ENCODE measurements at regions not wholly inside any gene's neighbourhood (a gene's known extent, or its start where the extent isn't known, plus 50 kb on each side); places are given as distances from the start of the nearest gene placed in this dataset.

DNA sequence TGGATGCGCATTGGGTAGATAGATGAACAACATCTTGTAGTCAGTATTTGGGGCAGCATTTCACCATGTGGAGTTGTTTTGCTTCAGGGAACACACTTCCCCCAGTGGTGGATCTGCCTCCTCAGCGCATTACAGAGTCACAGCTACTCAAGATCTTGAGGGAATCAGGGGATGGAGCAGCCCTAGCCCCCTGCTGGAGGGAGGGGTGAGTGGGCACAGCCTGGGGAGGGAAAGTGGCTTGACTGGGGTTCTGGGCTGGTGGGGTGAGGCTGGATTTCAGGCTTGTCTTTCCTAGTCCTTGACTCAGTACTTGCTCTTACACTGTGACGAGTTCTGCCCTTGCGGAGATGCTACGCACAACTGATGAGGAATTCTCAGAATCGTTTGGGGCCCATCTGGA, 271.0 kb upstream of the HS6ST1 start:
- no peak for DNase-seq (ENCODE audit: low read depth)
- TF ChIP-seq, protein P1, sequence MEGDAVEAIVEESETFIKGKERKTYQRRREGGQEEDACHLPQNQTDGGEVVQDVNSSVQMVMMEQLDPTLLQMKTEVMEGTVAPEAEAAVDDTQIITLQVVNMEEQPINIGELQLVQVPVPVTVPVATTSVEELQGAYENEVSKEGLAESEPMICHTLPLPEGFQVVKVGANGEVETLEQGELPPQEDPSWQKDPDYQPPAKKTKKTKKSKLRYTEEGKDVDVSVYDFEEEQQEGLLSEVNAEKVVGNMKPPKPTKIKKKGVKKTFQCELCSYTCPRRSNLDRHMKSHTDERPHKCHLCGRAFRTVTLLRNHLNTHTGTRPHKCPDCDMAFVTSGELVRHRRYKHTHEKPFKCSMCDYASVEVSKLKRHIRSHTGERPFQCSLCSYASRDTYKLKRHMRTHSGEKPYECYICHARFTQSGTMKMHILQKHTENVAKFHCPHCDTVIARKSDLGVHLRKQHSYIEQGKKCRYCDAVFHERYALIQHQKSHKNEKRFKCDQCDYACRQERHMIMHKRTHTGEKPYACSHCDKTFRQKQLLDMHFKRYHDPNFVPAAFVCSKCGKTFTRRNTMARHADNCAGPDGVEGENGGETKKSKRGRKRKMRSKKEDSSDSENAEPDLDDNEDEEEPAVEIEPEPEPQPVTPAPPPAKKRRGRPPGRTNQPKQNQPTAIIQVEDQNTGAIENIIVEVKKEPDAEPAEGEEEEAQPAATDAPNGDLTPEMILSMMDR (conservative IDR thresholded peaks at IDR 0.05; ENCODE audit: low read depth, low read length), result no peak
- no peak overlapping the region for H3K4me3 ChIP-seq (ENCODE audit: low read depth, low read length)

DNA sequence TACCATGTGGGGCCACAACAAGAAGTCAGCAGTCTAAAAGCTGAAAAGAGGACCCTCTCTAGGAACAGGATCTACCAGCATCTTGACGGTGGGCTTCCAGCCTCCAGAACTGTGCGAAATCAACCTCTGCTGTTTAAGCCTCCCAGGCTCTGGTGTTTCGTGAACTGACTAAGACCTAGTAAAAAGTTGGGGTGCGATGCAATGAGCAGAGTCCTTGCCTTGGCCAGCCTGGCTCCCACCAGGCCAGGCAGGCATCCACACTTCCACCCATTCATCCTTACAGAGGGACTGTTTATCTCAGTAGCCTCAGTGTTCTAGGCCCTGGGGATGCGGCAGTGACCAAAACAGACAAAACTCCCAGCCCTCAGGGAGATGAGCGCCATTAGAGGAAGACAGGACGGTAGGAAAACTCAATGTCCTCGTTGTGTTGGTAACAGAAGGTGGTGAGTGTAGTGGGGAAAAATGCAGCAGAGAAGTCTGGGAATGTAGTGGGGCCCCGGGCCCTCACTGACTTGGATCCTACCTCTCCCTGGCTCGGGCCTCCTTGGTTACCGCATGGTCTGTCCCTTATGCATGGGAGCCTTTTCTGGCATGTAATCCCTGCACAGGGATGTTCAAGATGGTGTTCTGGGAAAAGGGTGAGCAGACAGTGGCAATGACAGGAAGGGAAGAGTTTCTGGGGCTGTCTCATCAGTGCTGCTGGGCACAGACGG, 271.8 kb upstream of the HS6ST1 start:
- TF ChIP-seq, protein P1 (conservative IDR thresholded peaks at IDR 0.05; ENCODE audit: low read depth, low read length), result no peak
- no peak for DNase-seq (ENCODE audit: low read depth)
- H3K4me3 ChIP-seq (ENCODE audit: low read depth, low read length), result no peak overlapping the region

DNA sequence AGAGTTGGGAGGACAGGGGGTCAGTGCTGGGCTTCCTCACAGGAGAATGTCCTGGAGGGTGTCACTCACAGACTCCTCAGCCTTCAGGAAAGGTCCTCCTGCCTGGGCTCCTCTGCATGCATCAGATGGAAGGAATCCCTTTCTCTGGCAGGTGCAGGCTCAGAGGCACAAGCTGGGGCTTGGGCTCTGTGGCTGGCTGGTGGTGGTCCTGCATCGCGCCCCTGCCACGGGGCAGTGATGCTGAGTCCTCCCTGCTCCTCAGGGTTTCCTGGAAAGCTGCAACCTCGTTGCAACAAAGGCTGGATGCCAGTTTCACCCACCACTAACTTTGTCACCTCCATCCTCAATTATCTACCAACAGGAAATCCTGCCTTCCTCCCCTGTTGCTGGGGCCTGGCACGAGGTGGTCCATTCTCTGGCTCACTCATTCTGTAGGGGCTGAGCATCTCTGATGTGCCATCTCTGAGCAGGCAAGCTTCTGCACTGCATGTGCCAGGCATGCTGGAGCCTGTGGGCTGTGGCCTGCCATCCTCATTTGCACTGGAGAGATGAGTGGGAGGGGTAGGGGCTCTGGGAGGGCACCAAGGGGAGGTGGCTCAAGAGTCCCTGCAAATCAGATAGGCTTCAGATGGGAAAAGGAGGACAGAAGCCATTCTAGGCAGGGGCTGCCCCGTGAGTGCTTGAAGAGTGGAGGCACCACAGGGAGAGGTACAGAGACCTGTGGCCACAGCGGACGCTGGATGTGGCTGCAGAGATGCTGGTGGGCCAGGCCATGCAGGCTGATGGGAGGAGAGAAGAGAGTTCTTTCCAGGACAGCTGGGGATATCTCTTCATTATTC, 272.6 kb upstream of the HS6ST1 start:
- no peak overlapping the region for H3K4me3 ChIP-seq (ENCODE audit: low read depth, low read length)
- TF ChIP-seq, protein P1 (conservative IDR thresholded peaks at IDR 0.05; ENCODE audit: low read depth, low read length), result no peak
- DNase-seq (ENCODE audit: low read depth), result no peak

DNA sequence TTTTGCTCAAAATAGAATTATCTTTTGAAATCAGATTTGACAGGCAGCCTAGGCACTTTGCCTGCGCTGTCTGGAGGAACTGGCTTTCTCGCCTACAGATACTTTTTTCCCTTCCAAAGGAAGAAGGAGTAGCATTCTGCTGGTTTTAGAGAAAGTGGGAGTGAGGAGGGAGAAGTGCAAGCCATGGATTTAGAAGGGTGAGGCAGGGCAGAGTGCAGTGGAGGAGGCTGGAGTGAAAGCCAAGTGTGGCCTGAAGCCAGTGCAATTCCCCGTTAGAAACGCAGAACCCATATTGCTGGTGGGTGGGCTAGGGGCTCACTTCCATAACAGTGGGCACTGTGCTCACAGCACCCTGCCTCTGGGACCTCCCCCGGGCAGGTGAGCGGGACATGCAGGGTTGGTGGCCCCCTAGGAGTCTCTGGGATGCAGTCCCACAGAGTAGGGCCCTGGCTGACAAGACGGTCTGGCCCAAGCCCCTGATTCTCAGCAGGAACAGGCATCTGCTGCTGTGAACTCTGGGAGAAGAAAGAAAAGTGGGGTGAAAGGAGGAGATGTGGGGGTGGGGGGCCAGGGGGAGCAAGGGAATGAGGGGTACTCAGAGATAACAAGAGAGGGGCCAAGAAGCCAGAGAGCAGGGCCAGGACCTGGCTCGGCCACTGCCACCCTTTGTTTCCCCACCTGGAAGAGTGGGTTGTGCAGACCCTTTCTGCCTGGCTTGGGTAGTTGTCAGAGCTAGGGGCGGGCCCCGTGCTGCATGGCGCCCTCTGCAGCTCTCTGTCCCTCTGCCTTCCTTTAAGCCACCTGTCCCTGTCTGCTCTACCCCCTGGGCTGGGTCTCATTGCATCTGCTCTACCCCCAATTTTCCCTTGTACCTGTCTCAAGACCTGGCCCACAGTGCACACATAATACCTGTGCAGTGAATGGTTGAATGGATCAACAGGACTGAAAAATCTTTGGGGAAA, 273.5 kb upstream of the HS6ST1 start:
- no peak for DNase-seq (ENCODE audit: low read depth)
- TF ChIP-seq, protein P1 (conservative IDR thresholded peaks at IDR 0.05; ENCODE audit: low read depth, low read length), result no peak
- no peak overlapping the region for H3K4me3 ChIP-seq (ENCODE audit: low read depth, low read length)

DNA sequence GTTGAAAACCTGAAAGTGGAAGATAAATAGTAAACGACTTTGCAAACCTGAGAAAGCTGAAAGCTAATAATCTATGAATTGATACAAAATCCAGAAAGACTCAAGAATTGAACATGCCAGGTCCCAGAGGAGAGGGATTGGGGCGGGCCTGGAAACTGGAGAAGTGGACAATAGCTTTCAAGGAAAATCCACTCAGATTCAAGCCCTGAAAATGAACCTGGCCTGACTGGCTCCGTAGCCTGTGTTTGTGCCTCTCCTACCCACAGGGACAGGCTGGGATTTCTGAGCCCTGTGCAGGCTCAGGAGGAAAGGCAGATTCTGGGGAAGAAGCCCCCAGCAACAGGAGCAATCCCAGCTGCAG, 274.8 kb upstream of the HS6ST1 start:
- DNase-seq (ENCODE audit: low read depth), result no peak
- TF ChIP-seq, protein P1 (conservative IDR thresholded peaks at IDR 0.05; ENCODE audit: low read depth, low read length), result no peak
- H3K4me3 ChIP-seq (ENCODE audit: low read depth, low read length), result no peak overlapping the region

DNA sequence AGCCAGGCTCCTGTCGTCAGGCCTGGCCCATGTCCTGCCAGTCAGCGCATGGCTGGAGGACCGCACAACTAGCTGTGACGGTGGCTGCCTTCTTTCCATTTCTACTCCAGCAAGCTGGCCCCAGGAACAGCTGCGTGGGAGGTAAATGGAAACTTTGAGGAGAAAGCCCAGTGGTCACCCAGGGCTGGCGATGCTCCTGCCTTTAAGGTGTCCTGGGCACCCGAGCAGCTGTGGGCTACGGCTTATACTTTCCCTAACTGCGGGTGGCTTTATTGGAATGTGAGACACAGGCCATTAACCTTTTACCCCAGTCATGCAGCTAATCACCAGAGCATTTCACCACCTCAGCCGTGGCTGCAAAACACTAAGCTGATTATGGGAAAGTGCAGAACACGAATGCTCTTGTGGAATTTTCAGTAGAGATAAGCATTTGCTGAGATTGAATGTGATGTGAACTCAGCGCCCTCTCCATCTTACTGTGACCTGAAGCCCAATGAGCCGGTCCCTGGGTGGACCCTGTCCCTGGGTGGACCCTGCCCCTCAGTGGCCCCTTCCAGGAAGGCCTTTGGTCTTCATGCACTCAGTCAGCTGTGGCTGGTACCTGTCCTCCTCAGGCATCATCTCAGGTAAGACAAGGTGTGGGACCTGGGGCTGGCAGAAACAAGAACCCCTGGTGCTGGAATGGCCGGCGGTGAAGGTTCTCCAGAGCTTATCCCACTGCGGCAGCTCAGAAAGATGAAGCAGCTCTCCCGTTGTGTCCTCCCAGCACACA, 275.4 kb upstream of the HS6ST1 start:
- TF ChIP-seq, protein P1 (conservative IDR thresholded peaks at IDR 0.05; ENCODE audit: low read depth, low read length), result no peak
- no peak for DNase-seq (ENCODE audit: low read depth)
- no peak overlapping the region for H3K4me3 ChIP-seq (ENCODE audit: low read depth, low read length)

Measured in choroid plexus epithelial cell (primary cell).